A549 (cell line): ENCODE measurements at regions not wholly inside any gene's neighbourhood (a gene's known extent, or its start where the extent isn't known, plus 50 kb on each side); places are given as distances from the start of the nearest gene placed in this dataset.

Experiments
- CHD2 ChIP-seq: fragments of 150-350 bp; IDR thresholded peaks from 2 replicates; pipeline ENCODE4 v1.6.1; 2014; ENCODE audit warnings: low read length; ENCODE audit not compliant: partially characterized antibody
- MAZ ChIP-seq: fragments of 150-350 bp; IDR thresholded peaks from 2 replicates; pipeline ENCODE4 v1.6.1; 2014; ENCODE audit warnings: antibody characterized with exemption, low read depth, low read length, borderline replicate concordance
- MYC ChIP-seq: IDR thresholded peaks from 2 replicates; pipeline ENCODE4 v1.6.1; 2012; ENCODE audit warnings: mild to moderate bottlenecking, inconsistent platforms, low read length, improper control_type of control experiment, borderline replicate concordance
- POLR2A ChIP-seq: IDR thresholded peaks from 2 replicates; pipeline ENCODE4 v1.6.1; 2012; ENCODE audit warnings: mild to moderate bottlenecking, low read length

- no peak for TF ChIP-seq POLR2A
- TF ChIP-seq MAZ: no peak
- TF ChIP-seq MYC: no peak
- no peak for TF ChIP-seq CHD2
Observed at GRCh38 chr10:33047655-33048054, 89.6 kb upstream of the ITGB1 start.
